Aorta (tissue), 5 donors: ENCODE measurements at regions not wholly inside any gene's neighbourhood (a gene's known extent, or its start where the extent isn't known, plus 50 kb on each side); places are given as distances from the start of the nearest gene placed in this dataset.
A peak's percentile ranks its signal among the peaks of the same experiment; 100 is the strongest.
"Not testable (repeated sequence)": the region's sequence is repeated elsewhere in the genome, so short reads cannot be mapped to it uniquely, and the experiment has no call there.

ENCODE experiments used
- ATAC-seq: fragments of 200-7000 bp; cut with Tn5 transposase; one replicate; pipeline ENCODE4 v1.9.1; 2022; ENCODE audit warnings: moderate library complexity; ENCODE audit not compliant: low FRiP score
- DNase-seq, 2 donors: peaks; one replicate each; pipeline ENCODE4 v3.0.0-alpha.2; 2020
- H3K27ac ChIP-seq, 2 donors: one replicate each; pipeline ENCODE4 v1.5.1; 2013; ENCODE audit warnings: low read length in 2 of 2, mild to moderate bottlenecking in 2 of 2, moderate library complexity in 2 of 2, control low read depth in 1 of 2, inconsistent platforms in 1 of 2, low read depth in 1 of 2
- H3K27me3 ChIP-seq, 2 donors: one replicate each; pipeline ENCODE4 v1.6.1; 2013; ENCODE audit warnings: control low read depth in 1 of 2, low read length in 1 of 2, mild to moderate bottlenecking in 1 of 2, moderate library complexity in 1 of 2; ENCODE audit not compliant: insufficient read depth in 2 of 2, control insufficient read depth in 1 of 2
- H3K36me3 ChIP-seq, 2 donors: one replicate each; pipeline ENCODE4 v1.6.1; 2013; ENCODE audit warnings: control low read depth in 1 of 2, low read length in 1 of 2, mild to moderate bottlenecking in 1 of 2; ENCODE audit not compliant: insufficient read depth in 2 of 2, control insufficient read depth in 1 of 2
- H3K4me1 ChIP-seq, 2 donors: one replicate each; pipeline ENCODE4 v1.6.1; 2013; ENCODE audit warnings: low read length in 2 of 2, control low read depth in 1 of 2, mild to moderate bottlenecking in 1 of 2, moderate library complexity in 1 of 2; ENCODE audit not compliant: insufficient read depth in 2 of 2, control insufficient read depth in 1 of 2
- H3K4me3 ChIP-seq, 2 donors: one replicate each; pipeline ENCODE4 v1.5.1; 2013; ENCODE audit warnings: low read length in 2 of 2, control low read depth in 1 of 2, mild to moderate bottlenecking in 1 of 2
- H3K9me3 ChIP-seq: one replicate; pipeline ENCODE4 v1.6.1; 2013; ENCODE audit warnings: mild to moderate bottlenecking, low read length; ENCODE audit not compliant: control insufficient read depth
- WGBS, 2 donors: extraction: QIAGEN DNeasy Blood & Tissue Kit; methylation state at CpG; one replicate each; pipeline ENCODE4 v1.1.7; 2013; 5-methylcytosine and 5-hydroxymethylcytosine counted together
- intact Hi-C, 2 donors: fragments of 100-400 bp; cut with DNase I; formaldehyde crosslinking; loops; one replicate each; pipeline versions ENCODE4 v1.14.2 to v1.15.0; 2022
- donor health status: healthy with polysubstance abuse.
- donor health status: Bipolar disorder and iron deficiency.
- donor health status: DM: no; HTN: no; CAD: no.
- donor health status: DM: no; HTN: no; CAD: no.
- donor health status: DM: yes; HTN: yes; CAD: no.

- Histone ChIP-seq H3K27me3 (no peaks in the 10 kb centered on the region), H3K4me3 (no peak overlapping the region), H3K27ac (no peak overlapping the region), H3K9me3 (no peaks in the 10 kb centered on the region), H3K36me3 (no peaks in the 10 kb centered on the region), H3K4me1 (peaks cover 0 to 2% of the 10 kb centered on the region in 2 donors)
- ATAC-seq (no peak), DNase-seq (no peak)
- intact Hi-C loops: no loop called here
- WGBS, 2 donors: 84 to 87% methylated on average over 3 of the region's 3 CpGs
Observed at GRCh38 chr11:89545691-89546090, 54.5 kb upstream of the NOX4 start.

- not testable (repeated sequence) for ATAC-seq, H3K36me3 ChIP-seq, H3K4me1 ChIP-seq, DNase-seq, H3K27me3 ChIP-seq, H3K27ac ChIP-seq, H3K9me3 ChIP-seq, H3K4me3 ChIP-seq
- intact Hi-C loops: loop anchor here in 1 of 2 donors (10.0 kb wide), 1 partner anchor 49 kb away; no protein-coding TSS in a partner anchor
- WGBS, 2 donors: 74 to 82% methylated on average over 1 of the region's 1 CpG
Observed at GRCh38 chr11:89555781-89556180, 64.6 kb upstream of the NOX4 start.

- not testable (repeated sequence) for DNase-seq, H3K9me3 ChIP-seq, H3K36me3 ChIP-seq, H3K4me3 ChIP-seq, H3K4me1 ChIP-seq, H3K27ac ChIP-seq, H3K27me3 ChIP-seq
- intact Hi-C loops: loop anchor here in 1 of 2 donors (10.0 kb wide), 1 partner anchor 48 kb away; no protein-coding TSS in a partner anchor
- WGBS, 2 donors: 8 to 11% methylated on average over 3 of the region's 3 CpGs
- peak; percentile 71 for ATAC-seq
Observed at GRCh38 chr11:89556731-89557707, 65.8 kb upstream of the NOX4 start.

- H3K36me3 ChIP-seq, H3K9me3 ChIP-seq, H3K27me3 ChIP-seq, ATAC-seq, H3K4me1 ChIP-seq, DNase-seq, intact Hi-C loops, H3K27ac ChIP-seq, H3K4me3 ChIP-seq: not testable (repeated sequence)
- 55 to 56% methylated on average over 3 of the region's 3 CpGs for WGBS, 2 donors
Observed at GRCh38 chr11:89560598-89560997, 69.4 kb upstream of the NOX4 start.

- H3K36me3 ChIP-seq, H3K4me3 ChIP-seq, H3K9me3 ChIP-seq, DNase-seq, H3K4me1 ChIP-seq, H3K27ac ChIP-seq, ATAC-seq, H3K27me3 ChIP-seq, intact Hi-C loops: not testable (repeated sequence)
- WGBS, 2 donors: 97 to 100% methylated on average over 2 of the region's 2 CpGs
Observed at GRCh38 chr11:89562731-89563130, 71.6 kb upstream of the NOX4 start.

- Histone ChIP-seq H3K4me1 (no peaks in the 10 kb centered on the region), H3K27ac (no peak overlapping the region), H3K9me3 (no peaks in the 10 kb centered on the region), H3K4me3 (no peak overlapping the region), H3K36me3 (no peaks in the 10 kb centered on the region), H3K27me3 (no peaks in the 10 kb centered on the region)
- intact Hi-C loops: no loop called here
- ATAC-seq (no peak), DNase-seq (no peak)
- WGBS, 2 donors: 89 to 91% methylated on average over 4 of the region's 4 CpGs
Observed at GRCh38 chr11:89566972-89567371, 75.8 kb upstream of the NOX4 start.

- ATAC-seq, H3K27me3 ChIP-seq, H3K9me3 ChIP-seq, H3K27ac ChIP-seq, intact Hi-C loops, H3K4me3 ChIP-seq, H3K4me1 ChIP-seq, H3K36me3 ChIP-seq, DNase-seq: not testable (repeated sequence)
- WGBS, 2 donors: 67 to 84% methylated on average over 5 of the region's 5 CpGs
Observed at GRCh38 chr11:89569387-89569786, 78.2 kb upstream of the NOX4 start.

GRCh38 chr11:89571706-89572105 lies 80.5 kb upstream of the NOX4 start:
- ATAC-seq, H3K4me3 ChIP-seq, H3K9me3 ChIP-seq, DNase-seq, H3K36me3 ChIP-seq, H3K4me1 ChIP-seq, intact Hi-C loops, H3K27me3 ChIP-seq, H3K27ac ChIP-seq: not testable (repeated sequence)
- 96 to 97% methylated on average over 2 of the region's 2 CpGs for WGBS, 2 donors

- H3K4me3 ChIP-seq, intact Hi-C loops, ATAC-seq, DNase-seq, H3K27ac ChIP-seq, H3K36me3 ChIP-seq, H3K4me1 ChIP-seq, H3K9me3 ChIP-seq, H3K27me3 ChIP-seq: not testable (repeated sequence)
Observed at GRCh38 chr11:89575846-89576245, 84.7 kb upstream of the NOX4 start.
